GM12878 (cell line): ENCODE measurements at regions not wholly inside any gene's neighbourhood (a gene's known extent, or its start where the extent isn't known, plus 50 kb on each side); places are given as distances from the start of the nearest gene placed in this dataset.

Source experiments
- ATAC-seq: fragments of 200-7000 bp; cut with Tn5 transposase; 3 replicates; pipeline ENCODE4 v1.9.1; 2020; ENCODE audit warnings: mild to moderate bottlenecking, moderate library complexity
- BruUV-seq: library from RNA; stranded (reverse); fragments of 400-500 nt; replicated peaks from 2 replicates; lab custom pipeline; 2021; lab: Mats Ljungman, UMichigan
- CTCF ChIA-PET: fragments of 300-600 bp; sonication (Branson Sonifier 250); formaldehyde crosslinking; extraction: SDS; loops from one replicate; lab custom pipeline; 2021; ENCODE audit warnings: inconsistent platforms; lab: Yijun Ruan, JAX
- POLR2A ChIA-PET: fragments of 350-600 bp; formaldehyde crosslinking; extraction: SDS; loops from one replicate; lab custom pipeline; 2021; ENCODE audit warnings: inconsistent platforms; lab: Charles Lee
- RAD21 ChIA-PET: fragments of 300-600 bp; sonication (Branson Sonifier 250); formaldehyde crosslinking; loops from one replicate; lab custom pipeline; 2023; ENCODE audit warnings: antibody characterized with exemption; ENCODE audit not compliant: unreplicated experiment; lab: Charles Lee
- SMC1A ChIA-PET: fragments of 300-600 bp; sonication (Branson Sonifier 250); formaldehyde crosslinking; loops from one replicate; lab custom pipeline; 2023; ENCODE audit not compliant: unreplicated experiment, uncharacterized antibody; lab: Charles Lee
- DNase-seq: peaks from one replicate; pipeline ENCODE4 v3.0.0-alpha.2; 2011; ENCODE audit warnings: low read depth, low spot score
- FAIRE-seq: peaks from 3 replicates; lab custom pipeline; 2011; peaks lifted over from hg19 to GRCh38; lab: Jason Lieb, UNC
- H2AFZ ChIP-seq: 2 replicates; pipeline ENCODE4 v1.6.0; 2011; ENCODE audit warnings: low read depth, low read length, control low read depth; ENCODE audit not compliant: control insufficient read depth
- H3K27ac ChIP-seq: 2 replicates; pipeline ENCODE4 v1.5.1; 2011; ENCODE audit warnings: control low read depth; ENCODE audit not compliant: control insufficient read depth, insufficient read depth
- H3K27me3 ChIP-seq, 2 experiments: replicated peaks in 1 of 2; 2 replicates each; pipeline versions ENCODE4 v1.6.0 to v1.6.1; 2011; ENCODE audit warnings: low read length in 1 of 2; ENCODE audit not compliant: control insufficient read depth in 2 of 2, insufficient read depth in 2 of 2
- H3K36me3 ChIP-seq, 2 experiments: 2 replicates each; pipeline ENCODE4 v1.5.1; 2011; ENCODE audit warnings: low read length in 1 of 2; ENCODE audit not compliant: control insufficient read depth in 2 of 2, insufficient read depth in 2 of 2
- H3K4me1 ChIP-seq: 2 replicates; pipeline ENCODE4 v1.6.1; 2011; ENCODE audit warnings: mild to moderate bottlenecking, low read length, moderate library complexity, mixed read lengths; ENCODE audit not compliant: control insufficient read depth, insufficient read depth
- H3K4me2 ChIP-seq: 2 replicates; pipeline ENCODE4 v1.6.0; 2011; ENCODE audit warnings: control low read depth; ENCODE audit not compliant: control insufficient read depth, insufficient read depth
- H3K4me3 ChIP-seq: fragments of 200-600 bp; sonication (generic); 2 replicates; pipeline ENCODE4 v1.5.1; 2016
- H3K79me2 ChIP-seq: 2 replicates; pipeline ENCODE4 v1.6.0; 2011; ENCODE audit warnings: low read length; ENCODE audit not compliant: control insufficient read depth, insufficient read depth
- H3K9ac ChIP-seq: 2 replicates; pipeline ENCODE4 v1.8.0; 2011; ENCODE audit warnings: low read length, control low read depth, mixed read lengths; ENCODE audit not compliant: control insufficient read depth, insufficient read depth
- H3K9me3 ChIP-seq: replicated peaks from 3 replicates; pipeline ENCODE4 v1.5.1; 2011; ENCODE audit warnings: mild to moderate bottlenecking, low read length; ENCODE audit not compliant: control insufficient read depth, insufficient read depth
- H4K20me1 ChIP-seq: 2 replicates; pipeline ENCODE4 v1.6.0; 2011; ENCODE audit not compliant: control insufficient read depth, insufficient read depth
- CREB1 ChIP-seq: IDR thresholded peaks from 2 replicates; pipeline ENCODE4 v1.6.1; 2012; ENCODE audit warnings: low read depth, mild to moderate bottlenecking, inconsistent platforms
- IRF4 ChIP-seq: IDR thresholded peaks from 2 replicates; pipeline ENCODE4 v1.6.1; 2011; ENCODE audit warnings: low read depth, low read length
- MYC ChIP-seq: IDR thresholded peaks from 2 replicates; pipeline ENCODE4 v1.6.1; 2011; ENCODE audit warnings: mild to moderate bottlenecking, low read length, moderate library complexity, inconsistent platforms; ENCODE audit not compliant: insufficient read depth, insufficient replicate concordance, insufficient read length, severe bottlenecking
- NFXL1 ChIP-seq: fragments of 450-650 bp; IDR thresholded peaks from 2 replicates; pipeline ENCODE4 v1.6.1; 2017; ENCODE audit warnings: antibody characterized with exemption, mild to moderate bottlenecking, borderline replicate concordance
- PKNOX1 ChIP-seq: fragments of 450-650 bp; IDR thresholded peaks from 2 replicates; pipeline ENCODE4 v1.6.1; 2016; ENCODE audit warnings: mild to moderate bottlenecking
- ZNF622 ChIP-seq: fragments of 450-650 bp; IDR thresholded peaks from 2 replicates; pipeline ENCODE4 v1.6.1; 2017; ENCODE audit warnings: mild to moderate bottlenecking, inconsistent platforms
- WGBS: methylation state at CpG from one replicate; pipeline ENCODE4 v1.1.6; 2016; ENCODE audit warnings: low lambda C conversion rate; ENCODE audit not compliant: insufficient replicate concordance, insufficient coverage; ENCODE audit errors: missing lambda C conversion rate; 5-methylcytosine and 5-hydroxymethylcytosine counted together
- in situ Hi-C: fragments of 300-500 bp; cut with MboI; formaldehyde crosslinking; loops from 9 replicates; pipeline ENCODE4 v1.14.3; 2018; ENCODE audit warnings: mixed read lengths
- intact Hi-C: fragments of 100-400 bp; cut with micrococcal nuclease; formaldehyde crosslinking; loops from one replicate; pipeline ENCODE4 v1.14.2; 2022; ENCODE audit not compliant: unreplicated experiment
- TF ChIP-seq, protein P1 (sequence below): fragments of 450-650 bp; IDR thresholded peaks from 2 replicates; pipeline ENCODE4 v1.6.1; 2018; ENCODE audit warnings: mild to moderate bottlenecking, low read depth, moderate library complexity; ENCODE audit not compliant: partially characterized antibody
- TF ChIP-seq, protein P2 (sequence below): IDR thresholded peaks from 2 replicates; pipeline ENCODE4 v1.6.1; 2012; ENCODE audit warnings: low read depth, low read length, improper control_type of control experiment

DNA sequence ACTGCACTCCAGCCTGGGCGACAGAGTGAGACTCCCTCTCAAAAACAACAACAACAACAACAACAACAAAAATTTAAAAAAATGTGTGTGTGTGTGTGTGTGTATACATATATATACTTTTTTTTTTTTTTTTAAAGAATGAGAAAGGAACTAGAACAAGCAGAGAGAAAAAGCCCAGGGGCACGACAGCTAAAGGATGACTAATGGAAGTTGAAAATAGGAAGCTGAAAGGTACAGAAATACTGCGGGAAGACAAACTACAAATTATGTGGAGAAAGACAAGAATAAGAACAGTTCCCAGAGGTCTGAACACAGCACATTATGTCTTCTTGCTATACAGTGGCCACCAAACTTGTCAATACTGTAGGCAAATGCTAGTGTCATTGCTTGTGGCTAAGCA, 141.9 kb upstream of the PRSS1 start:
- no peak for FAIRE-seq
- no TSS peak for BruUV-seq

More for the DNA sequence above, 141.9 kb upstream of the PRSS1 start:
- no peak for DNase-seq
- no peak for ATAC-seq
- Histone ChIP-seq H4K20me1 (no peaks in the 10 kb centered on the region), H3K27me3 (no peaks in the 10 kb centered on the region), H3K4me2 (no peak overlapping the region), H3K9me3 (no peaks in the 10 kb centered on the region), H3K36me3 (no peaks in the 10 kb centered on the region), H3K79me2 (no peaks in the 10 kb centered on the region), H3K27ac (no peak overlapping the region), H3K4me3 (no peak overlapping the region), H3K4me1 (no peaks in the 10 kb centered on the region), H2AFZ (no peak overlapping the region), H3K9ac (no peak overlapping the region)
- in situ Hi-C loops (no loop called here), intact Hi-C loops (loop anchor here (10.0 kb wide), 2 partner anchors 397 to 607 kb away; no protein-coding TSS in a partner anchor)
- ChIA-PET POLR2A (no interaction called here), SMC1A (interaction anchor here (1.2 to 1.3 kb wide), 2 partner anchors 17 to 18 kb away, joined by 3 to 4 read pairs; no protein-coding TSS in a partner anchor), RAD21 (interaction anchor here (0.6 kb wide), 1 partner anchor 24 kb away, joined by 3 read pairs; no protein-coding TSS in a partner anchor), CTCF (interaction anchor here (0.9 to 1.8 kb wide), 6 partner anchors 8 to 72 kb away, joined by 3 to 8 read pairs (median 5); no protein-coding TSS in a partner anchor)
- 13% methylated on average over 3 of the region's 3 CpGs for WGBS
- no peak for TF ChIP-seq ZNF622
- no peak for TF ChIP-seq IRF4
- TF ChIP-seq, protein P1, sequence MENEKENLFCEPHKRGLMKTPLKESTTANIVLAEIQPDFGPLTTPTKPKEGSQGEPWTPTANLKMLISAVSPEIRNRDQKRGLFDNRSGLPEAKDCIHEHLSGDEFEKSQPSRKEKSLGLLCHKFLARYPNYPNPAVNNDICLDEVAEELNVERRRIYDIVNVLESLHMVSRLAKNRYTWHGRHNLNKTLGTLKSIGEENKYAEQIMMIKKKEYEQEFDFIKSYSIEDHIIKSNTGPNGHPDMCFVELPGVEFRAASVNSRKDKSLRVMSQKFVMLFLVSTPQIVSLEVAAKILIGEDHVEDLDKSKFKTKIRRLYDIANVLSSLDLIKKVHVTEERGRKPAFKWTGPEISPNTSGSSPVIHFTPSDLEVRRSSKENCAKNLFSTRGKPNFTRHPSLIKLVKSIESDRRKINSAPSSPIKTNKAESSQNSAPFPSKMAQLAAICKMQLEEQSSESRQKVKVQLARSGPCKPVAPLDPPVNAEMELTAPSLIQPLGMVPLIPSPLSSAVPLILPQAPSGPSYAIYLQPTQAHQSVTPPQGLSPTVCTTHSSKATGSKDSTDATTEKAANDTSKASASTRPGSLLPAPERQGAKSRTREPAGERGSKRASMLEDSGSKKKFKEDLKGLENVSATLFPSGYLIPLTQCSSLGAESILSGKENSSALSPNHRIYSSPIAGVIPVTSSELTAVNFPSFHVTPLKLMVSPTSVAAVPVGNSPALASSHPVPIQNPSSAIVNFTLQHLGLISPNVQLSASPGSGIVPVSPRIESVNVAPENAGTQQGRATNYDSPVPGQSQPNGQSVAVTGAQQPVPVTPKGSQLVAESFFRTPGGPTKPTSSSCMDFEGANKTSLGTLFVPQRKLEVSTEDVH, result no peak
- no peak for TF ChIP-seq NFXL1
- TF ChIP-seq PKNOX1, result no peak
- TF ChIP-seq, protein P2, sequence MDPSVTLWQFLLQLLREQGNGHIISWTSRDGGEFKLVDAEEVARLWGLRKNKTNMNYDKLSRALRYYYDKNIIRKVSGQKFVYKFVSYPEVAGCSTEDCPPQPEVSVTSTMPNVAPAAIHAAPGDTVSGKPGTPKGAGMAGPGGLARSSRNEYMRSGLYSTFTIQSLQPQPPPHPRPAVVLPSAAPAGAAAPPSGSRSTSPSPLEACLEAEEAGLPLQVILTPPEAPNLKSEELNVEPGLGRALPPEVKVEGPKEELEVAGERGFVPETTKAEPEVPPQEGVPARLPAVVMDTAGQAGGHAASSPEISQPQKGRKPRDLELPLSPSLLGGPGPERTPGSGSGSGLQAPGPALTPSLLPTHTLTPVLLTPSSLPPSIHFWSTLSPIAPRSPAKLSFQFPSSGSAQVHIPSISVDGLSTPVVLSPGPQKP, result no peak
- no peak for TF ChIP-seq CREB1
- TF ChIP-seq MYC, result no peak
- TF ChIP-seq, all 136 proteins: peak for 0
